HUES64 (cell line): ENCODE measurements at regions not wholly inside any gene's neighbourhood (a gene's known extent, or its start where the extent isn't known, plus 50 kb on each side); places are given as distances from the start of the nearest gene placed in this dataset.
A peak's percentile ranks its signal among the peaks of the same experiment; 100 is the strongest.

Experiments used
- H3K27ac ChIP-seq: 2 replicates; pipeline ENCODE4 v1.7.0; 2013; ENCODE audit warnings: low read depth, low read length, inconsistent platforms
- H3K27me3 ChIP-seq: 2 replicates; pipeline ENCODE4 v1.6.1; 2013; ENCODE audit warnings: mild to moderate bottlenecking, low read length; ENCODE audit not compliant: insufficient read depth
- H3K36me3 ChIP-seq: 2 replicates; pipeline ENCODE4 v1.6.1; 2013; ENCODE audit warnings: mild to moderate bottlenecking, low read length; ENCODE audit not compliant: insufficient read depth
- H3K4me1 ChIP-seq: 2 replicates; pipeline ENCODE4 v1.6.1; 2013; ENCODE audit warnings: mild to moderate bottlenecking, low read length, moderate library complexity; ENCODE audit not compliant: insufficient read depth
- H3K4me3 ChIP-seq: 2 replicates; pipeline ENCODE4 v1.5.1; 2013; ENCODE audit warnings: mild to moderate bottlenecking, low read length, moderate library complexity
- H3K9ac ChIP-seq: 2 replicates; pipeline ENCODE4 v1.6.1; 2013; ENCODE audit warnings: mild to moderate bottlenecking, low read depth, low read length
- H3K9me3 ChIP-seq: 2 replicates; pipeline ENCODE4 v1.6.1; 2013; ENCODE audit warnings: low read depth, low read length; ENCODE audit not compliant: insufficient read depth
- WGBS: fragments of 150-250, 120-280 bp; methylation state at CpG from one replicate; pipeline ENCODE4 v1.1.7; 2013; ENCODE audit warnings: missing lambda C conversion rate; 5-methylcytosine and 5-hydroxymethylcytosine counted together

- under 1% methylated on average over 78 of the region's 78 CpGs for WGBS
- H3K4me3 ChIP-seq, result peak overlapping the region; percentile 67
- H3K27ac ChIP-seq, result peak overlapping the region; percentile 91; the same call in 1 of the 2 replicates
These were observed 750.1 kb upstream of the SORCS1 start for GRCh38 chr10:107914450-107915214.

GRCh38 chr10:107913317-107914294, 749.1 kb upstream of the SORCS1 start:
- Histone ChIP-seq H3K9me3 (no peaks in the 10 kb centered on the region), H3K27me3 (peaks cover 9% of the 10 kb centered on the region), H3K4me1 (peaks cover 68% of the 10 kb centered on the region), H3K9ac (no peak overlapping the region), H3K4me3 (peak overlapping the region; percentile 67), H3K27ac (peak overlapping the region; percentile 91; the same call in 1 of the 2 replicates), H3K36me3 (no peaks in the 10 kb centered on the region)
- 18% methylated on average over 6 of the region's 6 CpGs for WGBS

More at GRCh38 chr10:107914450-107915214, 750.1 kb upstream of the SORCS1 start:
- H3K36me3 ChIP-seq, result no peaks in the 10 kb centered on the region
- no peaks in the 10 kb centered on the region for H3K9me3 ChIP-seq
- peaks cover 9% of the 10 kb centered on the region for H3K27me3 ChIP-seq
- peak overlapping the region; percentile 79 for H3K9ac ChIP-seq
- H3K4me1 ChIP-seq, result peaks cover 64% of the 10 kb centered on the region

- H3K4me1 ChIP-seq, result peaks cover 22% of the 10 kb centered on the region; the same call in 1 of the 2 replicates
- 95% methylated on average over 1 of the region's 2 CpGs for WGBS
- H3K9me3 ChIP-seq, result no peaks in the 10 kb centered on the region
- no peak overlapping the region for H3K4me3 ChIP-seq
- no peak overlapping the region for H3K9ac ChIP-seq
- H3K27me3 ChIP-seq, result no peaks in the 10 kb centered on the region
- H3K36me3 ChIP-seq, result no peaks in the 10 kb centered on the region
- no peak overlapping the region for H3K27ac ChIP-seq
These were observed 736.6 kb upstream of the SORCS1 start for GRCh38 chr10:107901076-107901475.

- Histone ChIP-seq H3K4me1 (peaks cover 23% of the 10 kb centered on the region; the same call in 1 of the 2 replicates), H3K36me3 (no peaks in the 10 kb centered on the region), H3K9me3 (no peaks in the 10 kb centered on the region), H3K4me3 (no peak overlapping the region), H3K9ac (no peak overlapping the region), H3K27me3 (no peaks in the 10 kb centered on the region), H3K27ac (no peak overlapping the region)
- WGBS, result 97% methylated on average over 5 of the region's 5 CpGs
These were observed 735.6 kb upstream of the SORCS1 start for GRCh38 chr10:107900131-107900530.

GRCh38 chr10:107899502-107900062, 735.1 kb upstream of the SORCS1 start:
- H3K27ac ChIP-seq, result no peak overlapping the region
- H3K9ac ChIP-seq, result no peak overlapping the region
- H3K4me3 ChIP-seq, result no peak overlapping the region
- WGBS, result 93% methylated on average over 4 of the region's 4 CpGs
- peaks cover 25% of the 10 kb centered on the region; the same call in 1 of the 2 replicates for H3K4me1 ChIP-seq
- no peaks in the 10 kb centered on the region for H3K27me3 ChIP-seq
- H3K9me3 ChIP-seq, result no peaks in the 10 kb centered on the region
- no peaks in the 10 kb centered on the region for H3K36me3 ChIP-seq

GRCh38 chr10:107899075-107899474, 734.6 kb upstream of the SORCS1 start:
- Histone ChIP-seq H3K27me3 (no peaks in the 10 kb centered on the region), H3K9me3 (no peaks in the 10 kb centered on the region), H3K36me3 (no peaks in the 10 kb centered on the region), H3K4me1 (peaks cover 28% of the 10 kb centered on the region; the same call in 1 of the 2 replicates), H3K27ac (no peak overlapping the region), H3K4me3 (no peak overlapping the region), H3K9ac (no peak overlapping the region)
- WGBS, result 89% methylated on average over 4 of the region's 4 CpGs

- H3K9ac ChIP-seq, result no peak overlapping the region
- H3K36me3 ChIP-seq, result no peaks in the 10 kb centered on the region
- no peaks in the 10 kb centered on the region for H3K9me3 ChIP-seq
- no peaks in the 10 kb centered on the region for H3K27me3 ChIP-seq
- no peak overlapping the region; the same call in 1 of the 2 replicates for H3K27ac ChIP-seq
- H3K4me1 ChIP-seq, result peaks cover 28% of the 10 kb centered on the region; the same call in 1 of the 2 replicates
- 88% methylated on average over 4 of the region's 4 CpGs for whole genome bisulfite sequencing
- H3K4me3 ChIP-seq, result no peak overlapping the region
These were observed 733.9 kb upstream of the SORCS1 start for GRCh38 chr10:107898392-107898791.

GRCh38 chr10:107894516-107894915, 730.0 kb upstream of the SORCS1 start:
- no peak overlapping the region for H3K9ac ChIP-seq
- WGBS, result 93% methylated on average over 3 of the region's 4 CpGs
- no peaks in the 10 kb centered on the region for H3K27me3 ChIP-seq
- no peaks in the 10 kb centered on the region for H3K36me3 ChIP-seq
- H3K4me1 ChIP-seq, result peaks cover 20% of the 10 kb centered on the region; the same call in 1 of the 2 replicates
- H3K9me3 ChIP-seq, result no peaks in the 10 kb centered on the region
- no peak overlapping the region for H3K4me3 ChIP-seq
- no peak overlapping the region for H3K27ac ChIP-seq

GRCh38 chr10:107889105-107889504, 724.6 kb upstream of the SORCS1 start:
- Histone ChIP-seq H3K9me3 (no peaks in the 10 kb centered on the region), H3K9ac (no peak overlapping the region), H3K4me3 (no peak overlapping the region), H3K36me3 (no peaks in the 10 kb centered on the region), H3K27ac (no peak overlapping the region), H3K27me3 (no peaks in the 10 kb centered on the region), H3K4me1 (no peaks in the 10 kb centered on the region)
- 92% methylated on average over 1 of the region's 2 CpGs for WGBS

- no peaks in the 10 kb centered on the region for H3K27me3 ChIP-seq
- H3K4me1 ChIP-seq, result peaks cover 5% of the 10 kb centered on the region; the same call in 1 of the 2 replicates
- H3K9me3 ChIP-seq, result no peaks in the 10 kb centered on the region
- WGBS, result 92% methylated on average over 2 of the region's 2 CpGs
- no peak overlapping the region for H3K9ac ChIP-seq
- no peak overlapping the region; the same call in 1 of the 2 replicates for H3K27ac ChIP-seq
- no peak overlapping the region for H3K4me3 ChIP-seq
- H3K36me3 ChIP-seq, result no peaks in the 10 kb centered on the region
These were observed 715.7 kb upstream of the SORCS1 start for GRCh38 chr10:107880185-107880584.
